C4-2B (cell line): ENCODE measurements at regions not wholly inside any gene's neighbourhood (a gene's known extent, or its start where the extent isn't known, plus 50 kb on each side); places are given as distances from the start of the nearest gene placed in this dataset.

Experiments used
- CTCF ChIP-seq: fragments of 450-650 bp; conservative IDR thresholded peaks from 2 replicates; pipeline ENCODE4 v1.5.1; 2017; ENCODE audit warnings: mild to moderate bottlenecking
- ZFX ChIP-seq: fragments of 450-650 bp; IDR thresholded peaks from 2 replicates; pipeline ENCODE4 v1.6.1; 2017

- TF ChIP-seq CTCF (no peak), ZFX (no peak)
Measured at GRCh38 chr2:64296695-64297346, 152.6 kb upstream of the PELI1 start.
